Stimulated activated CD8-positive, alpha-beta memory T cell treated with anti-CD3 and anti-CD28 coated beads, Interleukin-15, amount 100 ng/mL, for 24 hours (primary cell): ENCODE measurements at regions not wholly inside any gene's neighbourhood (a gene's known extent, or its start where the extent isn't known, plus 50 kb on each side); places are given as distances from the start of the nearest gene placed in this dataset.
"Not testable (repeated sequence)": the region's sequence is repeated elsewhere in the genome, so short reads cannot be mapped to it uniquely, and the experiment has no call there.

Experiments used
- DNase-seq: peaks from one replicate; pipeline ENCODE4 v3.0.0-alpha.2; 2020; ENCODE audit warnings: low read depth

DNA sequence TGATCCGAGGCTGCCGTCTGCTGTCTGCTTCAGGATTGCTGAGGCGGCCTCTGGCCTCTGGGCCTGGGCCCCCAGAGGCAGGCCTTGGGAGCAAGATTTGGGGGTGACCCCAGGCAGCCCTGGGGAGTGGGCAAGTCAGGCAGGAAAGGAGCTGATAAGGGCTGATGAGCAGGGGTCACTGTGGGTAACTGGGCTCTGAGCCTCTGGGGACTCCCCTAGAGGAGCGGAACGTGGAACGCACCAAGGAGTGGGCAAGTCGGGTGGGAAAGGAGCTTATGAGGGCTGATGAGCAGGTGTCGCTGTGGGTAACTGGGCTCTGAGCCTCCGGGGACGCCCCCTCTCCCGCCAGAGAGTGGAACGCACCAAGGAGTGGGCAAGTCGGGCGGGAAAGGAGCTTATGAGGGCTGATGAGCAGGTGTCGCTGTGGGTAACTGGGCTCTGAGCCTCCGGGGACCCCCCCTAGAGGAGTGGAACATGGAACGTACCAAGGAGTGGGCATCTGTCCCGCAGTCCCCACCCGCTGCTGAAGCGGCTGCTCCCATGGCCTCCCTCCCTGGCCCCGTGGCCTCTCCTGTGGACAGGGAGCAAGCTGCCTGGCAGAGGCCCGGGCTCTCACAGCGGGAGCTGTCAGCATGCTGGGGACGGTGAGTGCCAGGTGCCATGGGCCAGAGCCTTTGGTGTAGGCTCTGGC, 152.3 kb upstream of the ZNF469 start:
- DNase-seq, result not testable (repeated sequence)

DNA sequence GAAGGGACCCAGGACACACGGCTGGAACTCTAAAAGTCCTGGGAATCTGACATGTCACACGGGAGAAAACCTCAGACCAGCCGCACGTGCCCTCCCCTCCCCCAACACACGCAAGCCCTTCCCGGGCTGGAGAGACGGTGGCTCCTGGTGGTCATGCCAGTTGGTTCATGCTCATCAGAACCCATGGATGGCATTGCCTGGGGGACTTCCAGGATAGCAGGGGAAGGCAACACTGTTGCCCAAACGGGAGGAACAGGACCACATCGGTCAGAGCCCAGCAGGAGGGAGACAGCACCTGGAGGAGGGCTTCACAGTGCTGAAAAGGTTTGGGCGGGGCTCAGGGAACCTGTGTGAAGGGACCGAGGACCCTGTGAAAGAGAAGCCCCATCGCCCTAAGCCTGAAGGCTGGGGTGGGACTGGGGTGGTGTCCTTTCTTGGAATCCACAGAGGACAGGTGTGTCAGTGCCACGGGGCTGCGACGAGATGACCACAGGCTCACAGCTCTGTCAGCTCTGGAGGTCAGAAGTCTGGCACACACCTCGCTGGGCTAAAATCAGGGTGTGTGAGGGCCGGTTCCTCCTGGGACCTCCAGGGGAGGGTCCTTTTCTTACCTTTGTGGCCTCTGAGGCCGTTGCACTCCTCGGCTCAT, 151.7 kb upstream of the ZNF469 start:
- DNase-seq, result not testable (repeated sequence)

GRCh38 chr16:88231839-88232238, 150.9 kb upstream of the ZNF469 start:
- DNase-seq, result not testable (repeated sequence)

- DNase-seq, result not testable (repeated sequence)
These were observed 150.1 kb upstream of the ZNF469 start for GRCh38 chr16:88232401-88233258.

GRCh38 chr16:88233621-88234420, 148.9 kb upstream of the ZNF469 start:
- not testable (repeated sequence) for DNase-seq

- not testable (repeated sequence) for DNase-seq
These were observed 148.1 kb upstream of the ZNF469 start for GRCh38 chr16:88234421-88235271.

- DNase-seq, result not testable (repeated sequence)
These were observed 147.1 kb upstream of the ZNF469 start for GRCh38 chr16:88235691-88236090.

DNA sequence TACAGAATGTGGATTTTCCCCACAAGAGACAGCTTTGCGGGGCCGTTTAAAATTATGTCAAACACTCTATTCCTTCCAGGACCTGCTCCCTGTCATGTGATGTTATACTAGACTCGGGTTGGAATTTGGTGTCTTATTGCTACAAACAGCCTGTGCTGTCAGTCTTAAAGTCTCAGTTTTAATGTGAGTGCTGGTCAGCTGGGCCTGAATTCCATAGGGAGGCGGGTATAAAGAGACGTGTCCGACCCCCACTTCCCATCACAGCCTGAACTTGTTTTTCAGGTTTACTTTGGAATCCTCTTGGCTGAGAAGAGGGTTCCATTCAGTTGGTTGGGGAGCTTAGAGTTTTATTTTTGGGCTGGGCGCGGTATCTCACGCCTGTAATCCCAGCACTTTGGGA, 146.5 kb upstream of the ZNF469 start:
- DNase-seq, result not testable (repeated sequence)

DNA sequence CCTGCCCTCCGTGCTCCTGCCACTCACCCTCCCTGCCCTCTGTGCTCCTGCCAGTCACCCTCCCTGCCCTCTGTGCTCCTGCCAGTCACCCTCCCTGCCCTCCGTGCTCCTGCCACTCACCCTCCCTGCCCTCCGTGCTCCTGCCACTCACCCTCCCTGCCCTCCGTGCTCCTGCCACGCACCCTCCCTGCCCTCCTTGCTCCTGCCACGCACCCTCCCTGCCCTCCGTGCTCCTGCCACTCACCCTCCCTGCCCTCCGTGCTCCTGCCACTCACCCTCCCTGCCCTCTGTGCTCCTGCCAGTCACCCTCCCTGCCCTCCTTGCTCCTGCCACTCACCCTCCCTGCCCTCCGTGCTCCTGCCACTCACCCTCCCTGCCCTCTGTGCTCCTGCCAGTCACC, 145.4 kb upstream of the ZNF469 start:
- DNase-seq, result not testable (repeated sequence)

DNA sequence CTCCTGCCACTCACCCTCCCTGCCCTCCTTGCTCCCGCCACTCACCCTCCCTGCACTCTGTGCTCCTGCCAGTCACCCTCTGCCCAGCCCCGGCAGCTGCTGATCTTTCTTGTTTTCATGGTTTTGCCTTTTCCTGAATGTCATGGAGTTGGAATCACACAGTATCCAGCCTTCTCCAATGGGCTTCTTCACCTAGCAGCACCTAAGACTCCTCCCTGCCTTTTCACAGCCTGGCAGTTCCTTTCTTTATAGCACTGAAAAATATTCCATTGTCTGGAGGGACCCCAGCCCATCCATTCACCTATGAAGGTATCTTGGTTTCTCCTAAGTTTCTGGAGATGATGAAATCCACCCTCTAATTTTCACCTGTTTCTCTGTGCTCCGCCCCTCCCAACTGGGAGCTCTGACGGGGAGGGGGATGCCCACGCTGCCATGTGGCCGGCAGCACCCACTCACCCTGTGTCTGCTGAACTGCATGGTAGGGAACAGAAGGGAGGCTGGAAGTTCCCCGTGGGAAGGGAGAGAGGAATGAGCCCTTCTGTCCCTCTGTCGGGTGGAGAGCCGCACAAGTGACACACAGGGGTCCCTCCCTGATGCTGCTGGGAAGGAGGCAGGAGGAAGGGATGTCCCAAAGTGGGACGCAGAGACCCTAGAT, 144.9 kb upstream of the ZNF469 start:
- not testable (repeated sequence) for DNase-seq

DNA sequence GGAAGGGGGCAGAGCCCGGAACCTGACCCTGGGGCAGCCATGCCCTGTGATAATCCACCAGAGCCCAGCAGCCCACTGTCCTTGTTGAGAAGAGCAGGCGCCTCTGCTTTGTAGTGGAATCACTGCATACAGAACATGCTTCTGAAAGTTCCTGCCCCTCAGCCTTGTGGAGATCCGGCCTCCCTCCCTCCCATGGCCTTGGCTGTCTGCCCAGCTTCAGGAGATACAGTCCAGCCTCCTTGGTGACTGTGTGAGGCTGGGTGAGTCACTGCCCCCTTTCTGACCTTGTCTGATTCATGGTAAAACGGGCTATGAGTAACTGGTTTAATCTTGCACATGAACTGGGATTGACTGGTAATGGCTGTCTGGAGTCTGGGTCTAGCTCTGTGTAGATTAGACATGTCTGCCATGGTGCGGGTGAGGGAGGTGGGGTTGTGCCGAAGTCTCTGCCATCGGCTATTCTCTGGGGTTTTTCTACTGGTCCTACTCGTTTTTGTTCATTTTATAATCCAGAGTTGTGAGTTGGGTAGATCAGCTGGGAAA, 144.0 kb upstream of the ZNF469 start:
- DNase-seq, result not testable (repeated sequence)

GRCh38 chr16:88240118-88240517, 142.6 kb upstream of the ZNF469 start:
- DNase-seq, result not testable (repeated sequence)

- not testable (repeated sequence) for DNase-seq
These were observed 142.0 kb upstream of the ZNF469 start for GRCh38 chr16:88240776-88241175.

- not testable (repeated sequence) for DNase-seq
These were observed 141.1 kb upstream of the ZNF469 start for GRCh38 chr16:88241404-88242311.

- DNase-seq, result not testable (repeated sequence)
These were observed 140.2 kb upstream of the ZNF469 start for GRCh38 chr16:88242312-88243295.

- not testable (repeated sequence) for DNase-seq
These were observed 138.8 kb upstream of the ZNF469 start for GRCh38 chr16:88243921-88244320.

- DNase-seq, result not testable (repeated sequence)
These were observed 137.3 kb upstream of the ZNF469 start for GRCh38 chr16:88245241-88246081.
